ENCODE measurements at regions not wholly inside any gene's neighbourhood (a gene's known extent, or its start where the extent isn't known, plus 50 kb on each side); places are given as distances from the start of the nearest gene placed in this dataset.
"Not testable (repeated sequence)": the region's sequence is repeated elsewhere in the genome, so short reads cannot be mapped to it uniquely, and the experiment has no call there.

- in situ Hi-C loops (cut with MboI; ENCODE audit: low sequenced_read_pairs) = no loop called here
Measured at GRCh38 chr11:37502202-37502601, 904.2 kb upstream of the RAG2 start.

DNA sequence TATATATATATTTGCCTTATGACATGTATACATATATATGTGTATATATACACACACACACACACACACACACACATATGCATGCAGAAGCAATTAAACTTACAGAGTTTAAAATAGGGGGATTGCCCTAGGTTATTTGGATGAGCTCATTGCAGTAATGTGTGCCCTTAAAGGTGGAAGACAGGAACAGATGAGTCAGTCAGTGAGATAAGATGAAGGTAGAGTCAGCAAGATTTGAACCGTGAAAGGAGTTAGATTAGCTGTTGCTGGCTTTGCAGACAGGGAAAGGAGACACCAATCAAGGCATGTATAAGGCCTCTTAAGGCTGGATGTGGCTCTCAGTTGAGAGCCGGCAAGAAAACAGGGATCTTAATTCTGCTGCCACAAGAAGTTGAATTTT, 902.4 kb upstream of the RAG2 start:
- in situ Hi-C loops (cut with MboI; ENCODE audit: low sequenced_read_pairs) = no loop called here

DNA sequence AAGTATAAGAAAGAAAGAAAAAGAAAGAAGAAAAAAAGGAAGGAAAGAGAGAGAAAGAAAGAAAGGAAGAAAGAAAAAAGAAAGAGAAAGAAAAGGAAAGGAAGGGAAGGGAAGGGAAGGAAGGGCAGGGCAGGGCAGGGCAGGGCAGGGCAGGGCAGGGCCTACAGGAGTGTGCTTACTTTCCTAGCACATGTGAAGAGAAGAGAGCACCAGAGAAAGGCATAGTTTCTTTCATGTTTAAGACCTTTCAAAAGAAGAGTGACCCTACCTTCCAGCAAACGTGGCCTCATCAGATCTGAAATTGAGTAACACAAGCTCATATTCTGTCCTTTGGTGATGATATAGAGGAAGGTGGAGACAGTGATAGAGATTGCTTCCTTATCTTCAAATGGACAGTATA, 899.3 kb upstream of the RAG2 start:
- in situ Hi-C loops (cut with MboI; ENCODE audit: low sequenced_read_pairs) = no loop called here

GRCh38 chr11:37496201-37496600, 898.2 kb upstream of the RAG2 start:
- in situ Hi-C loops (cut with MboI; ENCODE audit: low sequenced_read_pairs) = no loop called here

- in situ Hi-C loops (cut with MboI; ENCODE audit: low sequenced_read_pairs) = no loop called here
Measured at GRCh38 chr11:37484298-37484697, 886.3 kb upstream of the RAG2 start.

DNA sequence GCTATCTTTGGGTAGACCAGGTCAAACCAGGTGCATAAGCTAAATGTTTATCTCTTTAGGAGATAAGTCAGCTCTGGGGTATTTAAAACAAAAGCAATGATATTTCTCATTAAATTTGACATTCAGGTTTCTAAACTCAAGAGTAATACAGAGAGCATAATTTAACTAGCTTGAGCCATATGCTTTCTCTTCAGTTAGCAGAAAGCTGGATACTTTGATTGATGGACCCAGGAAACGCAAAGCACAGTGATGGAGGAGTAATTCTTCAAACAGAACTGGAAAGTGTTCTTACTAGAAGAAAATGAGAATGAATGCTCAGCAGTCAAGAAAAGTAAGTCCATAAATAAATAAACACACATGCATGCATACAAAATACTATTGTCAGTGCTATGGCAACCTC, 885.7 kb upstream of the RAG2 start:
- in situ Hi-C loops (cut with MboI; ENCODE audit: low sequenced_read_pairs) = no loop called here

GRCh38 chr11:37474889-37475288, 876.9 kb upstream of the RAG2 start:
- in situ Hi-C loops (cut with MboI; ENCODE audit: low sequenced_read_pairs) = no loop called here

- in situ Hi-C loops (cut with MboI; ENCODE audit: low sequenced_read_pairs) = no loop called here
Measured at GRCh38 chr11:37468344-37468743, 870.3 kb upstream of the RAG2 start.

DNA sequence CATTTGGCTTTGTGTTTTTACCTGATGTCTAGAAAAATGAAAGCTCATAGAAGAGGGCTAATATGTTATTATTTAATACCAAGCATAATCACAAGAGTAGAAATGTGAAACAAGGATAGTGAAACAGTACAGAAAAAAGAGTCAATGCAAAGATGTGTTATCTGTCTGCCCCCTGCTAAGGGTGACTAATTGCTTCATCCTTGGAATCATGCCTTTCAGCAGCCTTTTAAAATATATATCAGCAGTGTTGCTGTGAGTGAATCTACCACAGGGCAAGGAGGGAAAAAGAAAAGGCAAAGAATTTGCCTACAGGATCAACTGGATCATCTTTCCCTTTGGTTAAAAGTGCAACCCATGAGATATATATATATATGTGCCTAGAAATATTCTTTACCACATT, 867.2 kb upstream of the RAG2 start:
- in situ Hi-C loops (cut with MboI; ENCODE audit: low sequenced_read_pairs) = no loop called here

DNA sequence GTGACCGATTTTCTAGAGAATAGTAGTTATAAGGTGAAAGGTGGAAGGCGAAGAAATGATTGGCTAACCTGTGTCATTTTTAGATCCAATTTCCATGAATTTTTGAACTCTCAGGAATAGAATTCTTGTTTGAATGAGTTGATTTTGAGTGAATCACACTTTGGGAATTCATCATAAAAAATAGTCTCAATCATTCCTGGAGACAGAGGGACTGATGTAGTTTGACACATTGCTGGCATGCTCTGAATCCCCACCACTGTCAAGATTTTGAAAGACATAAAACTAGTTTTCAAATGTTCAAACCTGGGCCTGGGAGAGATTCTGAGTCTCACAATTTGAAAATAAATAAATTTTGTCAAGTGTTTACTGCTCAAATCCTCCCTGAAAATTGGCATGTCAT, 861.4 kb upstream of the RAG2 start:
- in situ Hi-C loops (cut with MboI; ENCODE audit: low sequenced_read_pairs) = no loop called here

GRCh38 chr11:37456746-37457145, 858.7 kb upstream of the RAG2 start:
- in situ Hi-C loops (cut with MboI; ENCODE audit: low sequenced_read_pairs) = no loop called here

GRCh38 chr11:37451903-37452302, 853.9 kb upstream of the RAG2 start:
- in situ Hi-C loops (cut with MboI; ENCODE audit: low sequenced_read_pairs) = no loop called here

DNA sequence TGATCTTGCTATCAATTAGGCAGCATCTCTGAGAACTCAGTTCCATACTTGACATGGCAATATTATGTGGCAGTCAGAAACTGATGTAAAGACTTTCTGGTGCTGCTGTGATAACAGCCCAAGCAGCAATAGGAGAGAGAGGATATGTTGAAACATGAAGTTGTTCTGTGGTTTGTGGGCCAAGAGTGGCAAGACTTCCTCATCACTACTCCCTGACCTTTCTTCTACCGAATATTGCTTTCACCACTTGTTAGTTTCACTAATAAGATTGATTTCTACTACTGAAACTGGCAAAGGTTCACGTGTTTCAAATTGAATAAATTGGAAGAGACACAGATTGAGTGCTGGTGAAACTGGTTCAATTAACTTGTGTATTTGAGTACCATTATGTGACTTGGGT, 852.6 kb upstream of the RAG2 start:
- in situ Hi-C loops (cut with MboI; ENCODE audit: low sequenced_read_pairs) = no loop called here

DNA sequence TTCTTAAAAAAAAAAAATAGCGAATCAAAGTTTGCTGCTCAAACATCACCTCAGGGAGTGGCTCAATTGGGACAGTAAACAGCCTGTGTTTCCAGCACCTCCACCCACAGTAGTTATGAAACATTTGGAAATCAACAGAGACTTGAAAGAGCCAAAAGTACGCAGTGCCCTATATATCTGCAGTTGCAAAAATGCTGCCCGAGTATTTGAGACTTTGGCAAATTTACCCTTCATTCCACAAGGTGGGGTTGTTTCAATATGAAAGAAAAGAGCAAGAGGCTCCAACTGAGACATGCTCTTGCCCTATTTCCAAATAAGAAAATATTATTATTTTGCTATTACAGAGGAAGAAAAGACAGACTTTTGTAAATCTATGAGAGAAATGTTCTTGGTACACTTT, 851.1 kb upstream of the RAG2 start:
- in situ Hi-C loops (cut with MboI; ENCODE audit: low sequenced_read_pairs) = no loop called here

GRCh38 chr11:37442576-37442975, 844.5 kb upstream of the RAG2 start:
- in situ Hi-C loops (cut with MboI; ENCODE audit: low sequenced_read_pairs) = no loop called here

- in situ Hi-C loops (cut with MboI; ENCODE audit: low sequenced_read_pairs) = not testable (repeated sequence)
Measured at GRCh38 chr11:37431633-37432230, 833.7 kb upstream of the RAG2 start.

GRCh38 chr11:37430966-37431632, 833.1 kb upstream of the RAG2 start:
- in situ Hi-C loops (cut with MboI; ENCODE audit: low sequenced_read_pairs) = not testable (repeated sequence)

DNA sequence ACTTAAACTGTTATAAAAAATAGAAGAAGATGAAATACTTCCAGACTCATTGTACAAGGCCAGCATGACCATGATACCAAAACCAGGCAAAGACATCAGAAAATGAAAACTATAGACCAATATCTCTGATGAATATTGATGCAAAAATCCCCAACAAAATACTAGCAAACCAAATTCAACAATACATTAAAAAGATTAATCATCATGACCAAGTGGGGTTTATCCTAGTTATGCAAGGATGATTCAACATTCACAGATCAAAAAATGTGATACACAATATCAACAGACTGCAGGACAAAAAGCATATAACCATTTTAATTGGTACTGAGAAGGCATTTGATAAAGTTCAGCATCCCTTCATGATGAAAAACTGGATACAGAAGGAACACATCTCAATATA, 824.5 kb upstream of the RAG2 start:
- in situ Hi-C loops (cut with MboI; ENCODE audit: low sequenced_read_pairs) = no loop called here

GRCh38 chr11:37411289-37411688, 813.3 kb upstream of the RAG2 start:
- in situ Hi-C loops (cut with MboI; ENCODE audit: low sequenced_read_pairs) = no loop called here

DNA sequence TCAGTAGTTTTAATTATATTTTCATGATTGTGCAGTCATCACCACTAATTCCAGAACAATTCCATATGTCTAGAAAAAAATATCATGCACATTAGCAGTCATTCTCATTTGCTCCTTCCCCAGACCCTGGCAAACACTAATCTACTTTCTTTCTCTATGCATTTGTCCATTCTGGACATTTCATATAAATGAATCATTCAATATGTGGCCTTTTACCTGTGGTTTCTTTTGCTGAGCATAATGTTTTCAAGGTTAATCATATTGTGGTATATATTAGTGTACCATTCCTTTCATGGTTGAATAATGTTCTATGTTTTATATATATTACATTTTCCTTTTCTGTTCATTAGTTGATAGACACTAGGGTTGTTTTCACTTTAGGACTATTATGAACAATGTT, 811.1 kb upstream of the RAG2 start:
- in situ Hi-C loops (cut with MboI; ENCODE audit: low sequenced_read_pairs) = no loop called here

- in situ Hi-C loops (cut with MboI; ENCODE audit: low sequenced_read_pairs) = no loop called here
Measured at GRCh38 chr11:37407461-37407860, 809.4 kb upstream of the RAG2 start.

DNA sequence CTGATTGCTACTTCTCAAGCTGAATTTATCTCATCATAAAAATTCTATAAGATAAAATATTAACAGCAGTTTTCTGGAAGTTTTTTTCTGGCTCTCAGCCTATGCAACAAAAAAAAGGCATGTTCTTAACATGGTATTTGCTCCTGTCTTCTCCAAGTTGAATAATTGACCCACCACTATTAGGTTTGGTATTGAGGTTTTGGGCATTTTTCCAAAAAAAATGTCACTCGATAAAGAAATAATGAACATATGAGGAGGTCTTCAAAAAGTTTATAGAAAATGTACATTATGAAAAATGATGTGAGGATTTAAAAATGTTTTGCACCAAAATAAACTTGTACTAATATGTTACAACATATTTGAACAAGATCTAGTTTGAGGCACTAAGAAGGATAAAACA, 808.6 kb upstream of the RAG2 start:
- in situ Hi-C loops (cut with MboI; ENCODE audit: low sequenced_read_pairs) = no loop called here

- in situ Hi-C loops (cut with MboI; ENCODE audit: low sequenced_read_pairs) = no loop called here
Measured at GRCh38 chr11:37404231-37404630, 806.2 kb upstream of the RAG2 start.
